ENCODE measurements at regions not wholly inside any gene's neighbourhood (a gene's known extent, or its start where the extent isn't known, plus 50 kb on each side); places are given as distances from the start of the nearest gene placed in this dataset.

GRCh38 chr10:118499186-118499585, 96.3 kb downstream of the PRLHR start:
- DNase-seq, result no peak
- no peaks in the 10 kb centered on the region for H3K36me3 ChIP-seq (ENCODE audit: insufficient read depth, low read length)
- peak; percentile 50; the same call in 2 of the 3 replicates for ATAC-seq (ENCODE audit: insufficient read depth, low read depth)
- H3K79me2 ChIP-seq (ENCODE audit: insufficient read depth, low read length), result no peaks in the 10 kb centered on the region
- no peak overlapping the region for H3K4me2 ChIP-seq (ENCODE audit: insufficient read depth, low read length)
- H3K4me1 ChIP-seq (ENCODE audit: insufficient read depth, low read length), result no peaks in the 10 kb centered on the region
- no peaks in the 10 kb centered on the region for H4K20me1 ChIP-seq (ENCODE audit: insufficient read depth, low read length)
- no peaks in the 10 kb centered on the region for H3K27me3 ChIP-seq (ENCODE audit: insufficient read depth, low read length, poor library complexity)
- no peak overlapping the region for H2AFZ ChIP-seq (ENCODE audit: low read depth, low read length)
- no peak overlapping the region for H3K9ac ChIP-seq (ENCODE audit: low read depth, low read length)
- no peaks in the 10 kb centered on the region for H3K9me3 ChIP-seq (ENCODE audit: insufficient read depth, low read length, severe bottlenecking)
- TF ChIP-seq CTCF (IDR thresholded peaks at IDR 0.05; ENCODE audit: borderline replicate concordance, extremely low read depth, low read length, poor library complexity, severe bottlenecking), result no peak
- no peak for TF ChIP-seq EZH2 (IDR thresholded peaks at IDR 0.05; ENCODE audit: borderline replicate concordance, low read depth, low read length, severe bottlenecking)
- no peak overlapping the region for H3K4me3 ChIP-seq (ENCODE audit: low read depth in 1 of 2, low read length in 2 of 2)
- H3K27ac ChIP-seq (ENCODE audit: low read length), result no peak overlapping the region

- no peaks in the 10 kb centered on the region for H3K4me1 ChIP-seq (ENCODE audit: insufficient read depth, low read length)
- H3K4me2 ChIP-seq (ENCODE audit: insufficient read depth, low read length), result no peak overlapping the region
- H3K4me3 ChIP-seq (ENCODE audit: low read depth in 1 of 2, low read length in 2 of 2), result no peak overlapping the region
- no peak overlapping the region for H3K27ac ChIP-seq (ENCODE audit: low read length)
- TF ChIP-seq CTCF (IDR thresholded peaks at IDR 0.05; ENCODE audit: borderline replicate concordance, extremely low read depth, low read length, poor library complexity, severe bottlenecking), result no peak
- no peak for TF ChIP-seq EZH2 (IDR thresholded peaks at IDR 0.05; ENCODE audit: borderline replicate concordance, low read depth, low read length, severe bottlenecking)
- no peaks in the 10 kb centered on the region for H3K9me3 ChIP-seq (ENCODE audit: insufficient read depth, low read length, severe bottlenecking)
- no peak overlapping the region for H2AFZ ChIP-seq (ENCODE audit: low read depth, low read length)
- H3K36me3 ChIP-seq (ENCODE audit: insufficient read depth, low read length), result no peaks in the 10 kb centered on the region
- H3K27me3 ChIP-seq (ENCODE audit: insufficient read depth, low read length, poor library complexity), result no peaks in the 10 kb centered on the region
- no peak for DNase-seq
- H3K79me2 ChIP-seq (ENCODE audit: insufficient read depth, low read length), result no peaks in the 10 kb centered on the region
- H3K9ac ChIP-seq (ENCODE audit: low read depth, low read length), result no peak overlapping the region
- no peaks in the 10 kb centered on the region for H4K20me1 ChIP-seq (ENCODE audit: insufficient read depth, low read length)
- ATAC-seq (ENCODE audit: insufficient read depth, low read depth), result no peak
These were observed 96.8 kb downstream of the PRLHR start for GRCh38 chr10:118498623-118499022.

GRCh38 chr10:118497227-118497626, 98.2 kb downstream of the PRLHR start:
- DNase-seq (no peak), ATAC-seq (ENCODE audit: insufficient read depth, low read depth) (no peak)
- Histone ChIP-seq H3K4me3 (ENCODE audit: low read depth in 1 of 2, low read length in 2 of 2) (no peak overlapping the region), H4K20me1 (ENCODE audit: insufficient read depth, low read length) (no peaks in the 10 kb centered on the region), H3K4me2 (ENCODE audit: insufficient read depth, low read length) (no peak overlapping the region), H2AFZ (ENCODE audit: low read depth, low read length) (no peak overlapping the region), H3K9me3 (ENCODE audit: insufficient read depth, low read length, severe bottlenecking) (no peaks in the 10 kb centered on the region), H3K4me1 (ENCODE audit: insufficient read depth, low read length) (no peaks in the 10 kb centered on the region), H3K9ac (ENCODE audit: low read depth, low read length) (no peak overlapping the region), H3K36me3 (ENCODE audit: insufficient read depth, low read length) (no peaks in the 10 kb centered on the region), H3K27me3 (ENCODE audit: insufficient read depth, low read length, poor library complexity) (no peaks in the 10 kb centered on the region), H3K79me2 (ENCODE audit: insufficient read depth, low read length) (no peaks in the 10 kb centered on the region), H3K27ac (ENCODE audit: low read length) (no peak overlapping the region)
- TF ChIP-seq CTCF (IDR thresholded peaks at IDR 0.05; ENCODE audit: borderline replicate concordance, extremely low read depth, low read length, poor library complexity, severe bottlenecking), result no peak
- no peak for TF ChIP-seq EZH2 (IDR thresholded peaks at IDR 0.05; ENCODE audit: borderline replicate concordance, low read depth, low read length, severe bottlenecking)

- ATAC-seq (ENCODE audit: insufficient read depth, low read depth) (no peak), DNase-seq (no peak)
- Histone ChIP-seq H3K9me3 (ENCODE audit: insufficient read depth, low read length, severe bottlenecking) (no peaks in the 10 kb centered on the region), H3K27ac (ENCODE audit: low read length) (no peak overlapping the region), H3K27me3 (ENCODE audit: insufficient read depth, low read length, poor library complexity) (no peaks in the 10 kb centered on the region), H4K20me1 (ENCODE audit: insufficient read depth, low read length) (no peaks in the 10 kb centered on the region), H3K36me3 (ENCODE audit: insufficient read depth, low read length) (no peaks in the 10 kb centered on the region), H3K4me1 (ENCODE audit: insufficient read depth, low read length) (no peaks in the 10 kb centered on the region), H3K4me3 (ENCODE audit: low read depth in 1 of 2, low read length in 2 of 2) (no peak overlapping the region), H3K4me2 (ENCODE audit: insufficient read depth, low read length) (no peak overlapping the region), H3K79me2 (ENCODE audit: insufficient read depth, low read length) (no peaks in the 10 kb centered on the region), H2AFZ (ENCODE audit: low read depth, low read length) (no peak overlapping the region), H3K9ac (ENCODE audit: low read depth, low read length) (no peak overlapping the region)
- TF ChIP-seq EZH2 (IDR thresholded peaks at IDR 0.05; ENCODE audit: borderline replicate concordance, low read depth, low read length, severe bottlenecking) (no peak), CTCF (IDR thresholded peaks at IDR 0.05; ENCODE audit: borderline replicate concordance, extremely low read depth, low read length, poor library complexity, severe bottlenecking) (no peak)
These were observed 98.9 kb downstream of the PRLHR start for GRCh38 chr10:118496525-118496924.

Data from DND-41 (cell line).